H1 (cell line): ENCODE measurements at regions not wholly inside any gene's neighbourhood (a gene's known extent, or its start where the extent isn't known, plus 50 kb on each side); places are given as distances from the start of the nearest gene placed in this dataset.

Source experiments
- CTCF ChIA-PET: fragments of 300-600 bp; sonication (Branson Sonifier 250); formaldehyde crosslinking; loops from one replicate; lab custom pipeline; 2021; ENCODE audit not compliant: partially characterized antibody; lab: Charles Lee
- POLR2A ChIA-PET: fragments of 300-600 bp; sonication (Branson Sonifier 250); formaldehyde crosslinking; loops from one replicate; lab custom pipeline; 2021; ENCODE audit warnings: inconsistent platforms; ENCODE audit not compliant: partially characterized antibody; lab: Charles Lee
- DNase-seq, 2 experiments: peaks; one replicate each; pipeline versions ENCODE4 v3.0.0 to v3.0.0-alpha.2; 2010 to 2022; ENCODE audit warnings: low spot score in 2 of 2, low read depth in 1 of 2, mixed read lengths in 1 of 2
- FAIRE-seq: peaks from 2 replicates; lab custom pipeline; 2011; peaks lifted over from hg19 to GRCh38; lab: Jason Lieb, UNC
- H2AFZ ChIP-seq: 2 replicates; pipeline ENCODE4 v1.8.1; 2012; ENCODE audit warnings: low read length, inconsistent platforms
- H2AK5ac ChIP-seq: 2 replicates; pipeline ENCODE4 v1.6.1; 2013; ENCODE audit warnings: low read depth, low read length
- H2BK120ac ChIP-seq: replicated peaks from 2 replicates; pipeline ENCODE3; 2013; ENCODE audit warnings: low read depth, low read length, inconsistent platforms
- H2BK12ac ChIP-seq: 2 replicates; pipeline ENCODE4 v1.6.1; 2013; ENCODE audit warnings: low read depth, low read length
- H2BK15ac ChIP-seq: 2 replicates; pipeline ENCODE4 v1.6.1; 2013; ENCODE audit warnings: low read length
- H2BK20ac ChIP-seq: 2 replicates; pipeline ENCODE4 v1.6.1; 2013; ENCODE audit warnings: low read length
- H2BK5ac ChIP-seq: 2 replicates; pipeline ENCODE4 v1.6.1; 2013; ENCODE audit warnings: low read depth, low read length
- H3K14ac ChIP-seq: 2 replicates; pipeline ENCODE4 v1.6.1; 2013; ENCODE audit warnings: inconsistent platforms; ENCODE audit not compliant: insufficient read length
- H3K18ac ChIP-seq: 2 replicates; pipeline ENCODE4 v1.6.1; 2013; ENCODE audit warnings: low read length; ENCODE audit errors: extremely low read depth
- H3K23ac ChIP-seq: 2 replicates; pipeline ENCODE4 v1.6.1; 2013; ENCODE audit warnings: inconsistent platforms; ENCODE audit not compliant: insufficient read length
- H3K23me2 ChIP-seq: 2 replicates; pipeline ENCODE4 v1.6.1; 2013; ENCODE audit warnings: low read depth, low read length
- H3K27ac ChIP-seq: 2 replicates; pipeline ENCODE4 v1.6.1; 2011; ENCODE audit warnings: low read depth, low read length, inconsistent platforms
- H3K27me3 ChIP-seq, 4 experiments: replicated peaks in 1 of 4; 1 replicate in 1 of 4; 2 replicates in 3 of 4; pipeline versions ENCODE4 v1.6.1 to v1.8.1; 2011 to 2013; ENCODE audit warnings: low read length in 3 of 4, mild to moderate bottlenecking in 3 of 4, inconsistent platforms in 2 of 4, mixed read lengths in 2 of 4, moderate library complexity in 1 of 4; ENCODE audit not compliant: control insufficient read depth in 3 of 4, insufficient read depth in 3 of 4; ENCODE audit errors: extremely low read depth in 1 of 4
- H3K36me3 ChIP-seq, 4 experiments: 2 replicates each; pipeline versions ENCODE4 v1.6.1 to v1.8.1; 2011 to 2013; ENCODE audit warnings: mild to moderate bottlenecking in 4 of 4, low read length in 3 of 4, moderate library complexity in 2 of 4, control low read depth in 1 of 4, inconsistent platforms in 1 of 4; ENCODE audit not compliant: insufficient read depth in 4 of 4, control insufficient read depth in 2 of 4
- H3K4ac ChIP-seq: replicated peaks from 2 replicates; pipeline ENCODE3; 2013; ENCODE audit warnings: low read length, low read depth, mixed read lengths, inconsistent platforms; ENCODE audit not compliant: insufficient read length
- H3K4me1 ChIP-seq, 4 experiments: replicated peaks in 1 of 4; 1 replicate in 1 of 4; 2 replicates in 3 of 4; pipeline versions ENCODE4 v1.6.1 to v1.8.1; 2011 to 2013; ENCODE audit warnings: low read length in 3 of 4, inconsistent platforms in 2 of 4, mixed read lengths in 1 of 4; ENCODE audit not compliant: insufficient read depth in 4 of 4, control insufficient read depth in 3 of 4
- H3K4me2 ChIP-seq, 2 experiments: 2 replicates each; pipeline versions ENCODE4 v1.6.1 to v1.8.1; 2011 to 2013; ENCODE audit warnings: low read depth in 2 of 2, low read length in 2 of 2, control low read depth in 1 of 2, inconsistent platforms in 1 of 2, mild to moderate bottlenecking in 1 of 2; ENCODE audit not compliant: insufficient read depth in 1 of 2
- H3K4me3 ChIP-seq, 4 experiments: fragments of 200-600, 300-600 bp in 1 of 4; sonication (generic), shearing (Covaris generic), sonication (Bioruptor Twin) in 1 of 4; 2 replicates each; pipeline versions ENCODE4 v1.5.1 to v1.8.1; 2011 to 2016; ENCODE audit warnings: low read length in 4 of 4, low read depth in 3 of 4, control low read depth in 2 of 4, inconsistent platforms in 2 of 4, mild to moderate bottlenecking in 2 of 4, mixed read lengths in 1 of 4, moderate library complexity in 1 of 4; ENCODE audit not compliant: insufficient read depth in 2 of 4; ENCODE audit errors: extremely low read depth in 1 of 4
- H3K56ac ChIP-seq: replicated peaks from 2 replicates; pipeline ENCODE3; 2013; ENCODE audit warnings: low read depth, mild to moderate bottlenecking, mixed read lengths, low read length, inconsistent platforms; ENCODE audit not compliant: insufficient read length
- H3K79me1 ChIP-seq: 2 replicates; pipeline ENCODE4 v1.6.1; 2013; ENCODE audit warnings: low read depth, low read length, control low read depth
- H3K79me2 ChIP-seq, 2 experiments: 2 replicates each; pipeline versions ENCODE4 v1.6.1 to v1.8.1; 2012 to 2013; ENCODE audit warnings: low read length in 2 of 2, mild to moderate bottlenecking in 2 of 2, inconsistent platforms in 1 of 2; ENCODE audit not compliant: insufficient read depth in 2 of 2, control insufficient read depth in 1 of 2
- H3K9ac ChIP-seq, 4 experiments: replicated peaks in 1 of 4; 1 replicate in 1 of 4; 2 replicates in 3 of 4; pipeline versions ENCODE4 v1.6.1 to v1.8.1; 2011 to 2013; ENCODE audit warnings: low read depth in 3 of 4, low read length in 3 of 4, control low read depth in 2 of 4, mild to moderate bottlenecking in 2 of 4, moderate library complexity in 2 of 4, inconsistent platforms in 1 of 4; ENCODE audit errors: extremely low read depth in 1 of 4
- H3K9me3 ChIP-seq, 2 experiments: 2 replicates each; pipeline versions ENCODE4 v1.6.1 to v1.8.1; 2012 to 2013; ENCODE audit warnings: mild to moderate bottlenecking in 2 of 2, moderate library complexity in 2 of 2, control low read depth in 1 of 2, inconsistent platforms in 1 of 2, low read depth in 1 of 2, low read length in 1 of 2, mixed read lengths in 1 of 2; ENCODE audit not compliant: insufficient read depth in 2 of 2
- H4K20me1 ChIP-seq, 2 experiments: replicated peaks in 1 of 2; 2 replicates each; pipeline versions ENCODE3 to v1.8.1; 2011 to 2013; ENCODE audit warnings: inconsistent platforms in 2 of 2, low read length in 2 of 2, mild to moderate bottlenecking in 1 of 2; ENCODE audit not compliant: insufficient read depth in 2 of 2, control insufficient read depth in 1 of 2
- H4K5ac ChIP-seq: 2 replicates; pipeline ENCODE4 v1.6.1; 2013; ENCODE audit warnings: low read length, low read depth, mixed read lengths, inconsistent platforms; ENCODE audit not compliant: insufficient read length
- H4K8ac ChIP-seq: 2 replicates; pipeline ENCODE4 v1.8.0; 2013; ENCODE audit warnings: mild to moderate bottlenecking, moderate library complexity, low read length, inconsistent platforms; ENCODE audit not compliant: insufficient read depth; ENCODE audit errors: extremely low read depth
- H4K91ac ChIP-seq: replicated peaks from 2 replicates; pipeline ENCODE3; 2013; ENCODE audit warnings: low read length, mixed read lengths, inconsistent platforms; ENCODE audit not compliant: insufficient read length
- BACH1 ChIP-seq: IDR thresholded peaks from 2 replicates; pipeline ENCODE4 v1.6.1; 2012; ENCODE audit warnings: low read length, improper control_type of control experiment
- BRCA1 ChIP-seq: IDR thresholded peaks from 2 replicates; pipeline ENCODE4 v1.6.1; 2012; ENCODE audit warnings: low read depth, low read length, improper control_type of control experiment
- CEBPB ChIP-seq: IDR thresholded peaks from 2 replicates; pipeline ENCODE4 v1.6.1; 2012; ENCODE audit warnings: low read depth, low read length
- CREB1 ChIP-seq: IDR thresholded peaks from 2 replicates; pipeline ENCODE4 v1.6.1; 2012; ENCODE audit warnings: inconsistent platforms
- CTBP2 ChIP-seq: IDR thresholded peaks from 2 replicates; pipeline ENCODE4 v1.7.0; 2011; ENCODE audit warnings: borderline replicate concordance, mild to moderate bottlenecking, moderate library complexity, mixed read lengths, low read length; ENCODE audit not compliant: insufficient read depth, insufficient read length
- KDM1A ChIP-seq: fragments of 200-600, 300-600 bp; sonication (generic); IDR thresholded peaks from 2 replicates; pipeline ENCODE4 v1.7.1; 2016; ENCODE audit warnings: mild to moderate bottlenecking, low read length, borderline replicate concordance
- RAD21 ChIP-seq, 2 experiments: IDR thresholded peaks in 1 of 2; conservative IDR thresholded peaks in 1 of 2; 2 replicates each; pipeline ENCODE4 v1.6.1; 2011; ENCODE audit warnings: low read depth in 2 of 2, low read length in 2 of 2, improper control_type of control experiment in 1 of 2, inconsistent platforms in 1 of 2, mild to moderate bottlenecking in 1 of 2, moderate library complexity in 1 of 2
- SAP30 ChIP-seq: fragments of 300-600 bp; sonication (generic); IDR thresholded peaks from 2 replicates; pipeline ENCODE4 v1.7.1; 2012; ENCODE audit warnings: low read length, moderate library complexity, mild to moderate bottlenecking, inconsistent platforms; ENCODE audit not compliant: insufficient read depth, insufficient replicate concordance
- YY1 ChIP-seq: IDR thresholded peaks from 2 replicates; pipeline ENCODE4 v1.6.1; 2011; ENCODE audit warnings: low read depth, mild to moderate bottlenecking, low read length
- WGBS, 2 experiments: shearing (Covaris generic) in 1 of 2; methylation state at CpG; one replicate each; pipeline versions ENCODE4 v1.1.6 to v1.1.7; 2013 to 2015; ENCODE audit warnings: low lambda C conversion rate in 2 of 2, mixed read lengths in 2 of 2, inconsistent platforms in 1 of 2, low coverage in 1 of 2, missing lambda C conversion rate in 1 of 2; ENCODE audit not compliant: insufficient replicate concordance in 2 of 2, insufficient coverage in 1 of 2, insufficient read length in 1 of 2; ENCODE audit errors: extremely low coverage in 1 of 2, missing lambda C conversion rate in 1 of 2; 5-methylcytosine and 5-hydroxymethylcytosine counted together

DNA sequence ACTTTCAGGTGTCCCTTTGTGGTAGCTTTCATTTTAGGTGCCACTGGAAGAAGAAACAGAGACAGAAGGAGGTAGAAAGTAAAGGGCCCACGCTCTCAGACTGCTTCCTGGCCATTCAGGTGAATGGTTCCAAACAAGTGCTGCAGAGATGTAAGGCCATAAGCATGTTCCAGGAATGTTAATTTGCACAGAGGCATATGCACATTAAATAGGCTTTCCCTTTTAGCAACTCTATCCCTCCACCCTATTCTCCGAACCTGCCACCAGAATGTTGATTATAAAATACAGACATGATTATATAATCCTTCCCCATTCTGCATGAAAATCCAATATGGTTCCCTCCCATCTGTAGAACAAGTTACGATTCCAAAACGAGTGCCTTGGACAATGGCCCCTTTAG lies 297.2 kb downstream of the C6orf118 start:
- Histone ChIP-seq H2BK120ac (no peak overlapping the region), H3K36me3 (no peaks in the 10 kb centered on the region), H2BK5ac (no peak overlapping the region), H4K5ac (no peak overlapping the region), H3K9ac (no peak overlapping the region), H3K27me3 (no peaks in the 10 kb centered on the region), H2AK5ac (no peak overlapping the region), H2BK12ac (no peak overlapping the region), H3K14ac (no peak overlapping the region), H3K27ac (no peak overlapping the region), H3K79me1 (no peaks in the 10 kb centered on the region), H3K23ac (no peak overlapping the region), H3K4me3 (no peak overlapping the region), H2BK15ac (no peak overlapping the region), H4K20me1 (no peaks in the 10 kb centered on the region), H3K4ac (no peak overlapping the region), H4K91ac (no peak overlapping the region), H3K79me2 (no peaks in the 10 kb centered on the region), H2BK20ac (no peak overlapping the region), H3K4me2 (no peak overlapping the region), H3K9me3 (0 out of 4 replicates have a peak, but pooled peaks cover 3% of the 10 kb centered on the region in 2 experiments), H4K8ac (no peak overlapping the region), H2AFZ (no peak overlapping the region), H3K18ac (no peak overlapping the region), H3K56ac (no peak overlapping the region), H3K23me2 (peaks cover 3% of the 10 kb centered on the region; the same call in 1 of the 2 replicates), H3K4me1 (peaks cover 0 to 3% (median 0%) of the 10 kb centered on the region in 4 experiments; a peak in 1 of 7 replicates)
- FAIRE-seq (no peak), DNase-seq (no peak)
- TF ChIP-seq YY1 (no peak), SAP30 (no peak), BACH1 (no peak), KDM1A (no peak), BRCA1 (no peak), CEBPB (no peak), RAD21 (IDR thresholded peaks at IDR 0.05 in 1 of 2, conservative IDR thresholded peaks at IDR 0.05 in 1 of 2; ENCODE audit: low read depth in 2 of 2, low read length in 2 of 2) (no peak), CTBP2 (no peak), CREB1 (no peak)
- POLR2A ChIA-PET = no interaction called here
- WGBS, 2 experiments = 95% methylated on average over 4 of the region's 4 CpGs; no CpG with 5 or more reads in 1 of the 2 experiments
- CTCF ChIA-PET = interaction anchor here (0.9 kb wide), 1 partner anchor 9 kb away, joined by 3 read pairs; no protein-coding TSS in a partner anchor
